Fibroblast of pulmonary artery (primary cell): ENCODE measurements at regions not wholly inside any gene's neighbourhood (a gene's known extent, or its start where the extent isn't known, plus 50 kb on each side); places are given as distances from the start of the nearest gene placed in this dataset.

Source experiments
- DNase-seq: peaks from one replicate; pipeline ENCODE4 v3.0.0-alpha.2; 2010; ENCODE audit warnings: low read depth
- H3K4me3 ChIP-seq: replicated peaks from 2 replicates; pipeline ENCODE4 v1.5.1; 2011; ENCODE audit warnings: low read depth, mild to moderate bottlenecking, control low read depth, low read length, moderate library complexity
- TF ChIP-seq, protein P1 (sequence below): IDR thresholded peaks from 2 replicates; pipeline ENCODE4 v1.5.1; 2011; ENCODE audit warnings: mild to moderate bottlenecking, control low read depth, low read length, inconsistent platforms; ENCODE audit errors: missing control alignments

DNA sequence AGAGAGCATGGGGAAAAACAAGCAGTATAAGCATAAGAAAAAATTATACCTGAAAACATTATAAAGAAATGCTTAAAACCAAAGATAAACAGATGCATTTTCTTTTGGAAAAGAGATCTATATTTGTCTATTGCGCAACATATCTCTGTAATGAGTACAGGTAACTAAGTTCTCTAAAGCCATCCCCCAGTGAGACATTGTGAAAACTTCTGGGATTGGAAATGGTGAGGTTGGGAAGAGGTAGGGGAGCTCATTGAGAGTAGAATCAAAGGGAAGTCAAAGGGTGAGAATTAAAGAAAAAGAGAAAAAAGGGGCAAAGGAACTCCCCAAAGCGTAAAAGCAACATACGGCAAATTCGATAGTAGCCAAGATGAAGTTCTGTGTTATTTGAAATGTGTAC lies 257.9 kb upstream of the RBFOX1 start:
- TF ChIP-seq, protein P1, sequence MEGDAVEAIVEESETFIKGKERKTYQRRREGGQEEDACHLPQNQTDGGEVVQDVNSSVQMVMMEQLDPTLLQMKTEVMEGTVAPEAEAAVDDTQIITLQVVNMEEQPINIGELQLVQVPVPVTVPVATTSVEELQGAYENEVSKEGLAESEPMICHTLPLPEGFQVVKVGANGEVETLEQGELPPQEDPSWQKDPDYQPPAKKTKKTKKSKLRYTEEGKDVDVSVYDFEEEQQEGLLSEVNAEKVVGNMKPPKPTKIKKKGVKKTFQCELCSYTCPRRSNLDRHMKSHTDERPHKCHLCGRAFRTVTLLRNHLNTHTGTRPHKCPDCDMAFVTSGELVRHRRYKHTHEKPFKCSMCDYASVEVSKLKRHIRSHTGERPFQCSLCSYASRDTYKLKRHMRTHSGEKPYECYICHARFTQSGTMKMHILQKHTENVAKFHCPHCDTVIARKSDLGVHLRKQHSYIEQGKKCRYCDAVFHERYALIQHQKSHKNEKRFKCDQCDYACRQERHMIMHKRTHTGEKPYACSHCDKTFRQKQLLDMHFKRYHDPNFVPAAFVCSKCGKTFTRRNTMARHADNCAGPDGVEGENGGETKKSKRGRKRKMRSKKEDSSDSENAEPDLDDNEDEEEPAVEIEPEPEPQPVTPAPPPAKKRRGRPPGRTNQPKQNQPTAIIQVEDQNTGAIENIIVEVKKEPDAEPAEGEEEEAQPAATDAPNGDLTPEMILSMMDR, result no peak
- H3K4me3 ChIP-seq, result no peak overlapping the region
- DNase-seq, result no peak

- DNase-seq, result no peak
- TF ChIP-seq, protein P1, result no peak
- H3K4me3 ChIP-seq, result no peak overlapping the region
Measured at GRCh38 chr16:7057458-7057857, 275.2 kb upstream of the RBFOX1 start.

GRCh38 chr16:7055443-7055842 lies 277.2 kb upstream of the RBFOX1 start:
- TF ChIP-seq, protein P1, result no peak

DNA sequence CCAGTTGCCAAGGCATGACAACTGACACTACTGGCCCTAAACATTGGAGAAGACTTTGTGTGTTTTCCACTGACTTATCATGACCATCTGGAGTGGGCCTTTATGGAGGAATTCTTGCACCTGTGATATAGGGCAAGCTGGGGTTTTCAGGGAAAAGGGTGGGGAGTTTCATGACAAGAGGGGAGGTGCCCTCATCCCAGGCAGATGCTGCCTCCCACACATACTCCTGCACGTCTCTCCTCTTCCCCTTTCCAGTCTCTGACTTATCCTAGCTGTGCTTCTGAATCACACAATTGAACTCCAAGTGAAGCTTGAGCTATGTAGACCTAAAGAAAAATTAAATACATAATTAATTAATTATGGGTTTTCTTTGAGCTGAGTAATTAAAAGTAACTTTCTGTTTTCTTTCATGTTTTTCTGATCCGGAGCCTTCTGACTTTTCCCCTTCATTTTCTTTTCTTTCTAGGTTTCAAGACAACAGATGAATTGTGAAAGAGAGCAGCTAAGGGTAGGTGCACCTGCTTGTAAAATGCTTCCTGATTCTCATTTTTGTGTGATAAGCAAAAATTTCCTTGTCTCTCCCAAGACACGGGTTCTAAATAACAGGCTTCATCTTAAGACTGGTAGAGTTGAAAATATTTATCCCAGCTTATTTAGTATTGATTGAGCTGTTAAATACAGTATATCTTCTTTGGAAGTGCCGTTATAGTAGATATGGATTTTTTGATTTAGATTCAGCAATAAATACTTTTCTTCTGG lies 280.9 kb upstream of the RBFOX1 start:
- DNase-seq, result no peak
- H3K4me3 ChIP-seq, result no peak overlapping the region
- TF ChIP-seq, protein P1, result no peak

More at GRCh38 chr16:7055443-7055842, 277.2 kb upstream of the RBFOX1 start:
- no peak overlapping the region for H3K4me3 ChIP-seq
- DNase-seq, result no peak

GRCh38 chr16:7044331-7044730 lies 288.3 kb upstream of the RBFOX1 start:
- H3K4me3 ChIP-seq, result no peak overlapping the region
- DNase-seq, result no peak
- TF ChIP-seq, protein P1, result no peak

- TF ChIP-seq, protein P1, result no peak
- DNase-seq, result no peak
- H3K4me3 ChIP-seq, result no peak overlapping the region
Measured at GRCh38 chr16:7038475-7038874, 294.2 kb upstream of the RBFOX1 start.

- no peak for DNase-seq
- no peak overlapping the region for H3K4me3 ChIP-seq
- TF ChIP-seq, protein P1, result no peak
Measured at GRCh38 chr16:7037495-7037894, 295.1 kb upstream of the RBFOX1 start.
